GM04504 (cell line): ENCODE measurements at regions not wholly inside any gene's neighbourhood (a gene's known extent, or its start where the extent isn't known, plus 50 kb on each side); places are given as distances from the start of the nearest gene placed in this dataset.
"Not testable (repeated sequence)": the region's sequence is repeated elsewhere in the genome, so short reads cannot be mapped to it uniquely, and the experiment has no call there.

Experiments used
- DNase-seq: peaks from one replicate; pipeline ENCODE4 v3.0.0-alpha.2; 2012; ENCODE audit warnings: low read depth

- no peak for DNase-seq
Measured at GRCh38 chr9:108277216-108277615, 578.6 kb downstream of the ACTL7B start.

GRCh38 chr9:108275906-108276305 is 579.9 kb downstream of the ACTL7B start:
- DNase-seq = no peak

- DNase-seq = no peak
Measured at GRCh38 chr9:108274971-108275370, 580.8 kb downstream of the ACTL7B start.

- DNase-seq = no peak
Measured at GRCh38 chr9:108273988-108274387, 581.8 kb downstream of the ACTL7B start.

- DNase-seq = peak; percentile 28
Measured at GRCh38 chr9:108272349-108272899, 583.4 kb downstream of the ACTL7B start.

GRCh38 chr9:108271646-108272348 is 584.0 kb downstream of the ACTL7B start:
- DNase-seq = peak; percentile 80

- DNase-seq = no peak
Measured at GRCh38 chr9:108271236-108271635, 584.5 kb downstream of the ACTL7B start.

GRCh38 chr9:108270561-108270960 is 585.2 kb downstream of the ACTL7B start:
- no peak for DNase-seq

- no peak for DNase-seq
Measured at GRCh38 chr9:108270051-108270450, 585.7 kb downstream of the ACTL7B start.

- no peak for DNase-seq
Measured at GRCh38 chr9:108269371-108269770, 586.4 kb downstream of the ACTL7B start.

- no peak for DNase-seq
Measured at GRCh38 chr9:108265065-108265464, 590.7 kb downstream of the ACTL7B start.

GRCh38 chr9:108264093-108264492 is 591.7 kb downstream of the ACTL7B start:
- DNase-seq = no peak

- no peak for DNase-seq
Measured at GRCh38 chr9:108262836-108263235, 593.0 kb downstream of the ACTL7B start.

- DNase-seq = no peak
Measured at GRCh38 chr9:108259917-108260675, 595.7 kb downstream of the ACTL7B start.

GRCh38 chr9:108258640-108259039 is 597.1 kb downstream of the ACTL7B start:
- no peak for DNase-seq

GRCh38 chr9:108257382-108257781 is 598.4 kb downstream of the ACTL7B start:
- peak; percentile 28 for DNase-seq

- DNase-seq = peak; percentile 28
Measured at GRCh38 chr9:108254236-108254635, 601.5 kb downstream of the ACTL7B start.

- DNase-seq = not testable (repeated sequence)
Measured at GRCh38 chr9:108247391-108247790, 608.4 kb downstream of the ACTL7B start.

GRCh38 chr9:108245901-108246300 is 609.9 kb downstream of the ACTL7B start:
- no peak for DNase-seq

- DNase-seq = no peak
Measured at GRCh38 chr9:108245331-108245730, 610.5 kb downstream of the ACTL7B start.

- DNase-seq = no peak
Measured at GRCh38 chr9:108244686-108245085, 611.1 kb downstream of the ACTL7B start.

GRCh38 chr9:108241384-108242073 is 614.3 kb downstream of the ACTL7B start:
- no peak for DNase-seq
